A549 (cell line): ENCODE measurements at regions not wholly inside any gene's neighbourhood (a gene's known extent, or its start where the extent isn't known, plus 50 kb on each side); places are given as distances from the start of the nearest gene placed in this dataset.
A peak's percentile ranks its signal among the peaks of the same experiment; 100 is the strongest.

Experiments
- ATAC-seq, 2 experiments: fragments of 200-7000 bp in 1 of 2; fragments of >200 bp in 1 of 2; cut with Nextera tagmentation in 1 of 2; cut with Tn5 transposase in 1 of 2; 3 replicates each; pipeline versions ENCODE4 v1.8.0 to v1.9.1; 2018 to 2020; ENCODE audit warnings: mild to moderate bottlenecking in 1 of 2, moderate library complexity in 1 of 2
- CTCF ChIA-PET: fragments of 300-600 bp; sonication (Branson Sonifier 250); formaldehyde crosslinking; extraction: SDS; loops from one replicate; lab custom pipeline; 2021; ENCODE audit warnings: antibody characterized with exemption, inconsistent platforms; lab: Yijun Ruan, JAX
- POLR2A ChIA-PET: fragments of 350-600 bp; formaldehyde crosslinking; extraction: SDS; loops from one replicate; lab custom pipeline; 2021; ENCODE audit warnings: antibody characterized with exemption, inconsistent platforms; lab: Yijun Ruan, JAX
- DNase-seq, 2 experiments: peaks; one replicate each; pipeline versions ENCODE4 v3.0.0 to v3.0.0-alpha.2; 2011 to 2016; ENCODE audit warnings: low read depth in 1 of 2, low spot score in 1 of 2
- FAIRE-seq: peaks from 2 replicates; lab custom pipeline; 2011; peaks lifted over from hg19 to GRCh38; lab: Jason Lieb, UNC
- H3K27ac ChIP-seq, 2 experiments: fragments of >200 bp; sonication (Bioruptor Twin); formaldehyde crosslinking; 3 replicates each; pipeline ENCODE4 v1.5.1; 2016 to 2017
- H3K4me1 ChIP-seq: fragments of >200 bp; sonication (Bioruptor Twin); formaldehyde crosslinking; 3 replicates; pipeline ENCODE4 v1.6.1; 2016
- H3K4me2 ChIP-seq: fragments of >200 bp; sonication (Bioruptor Twin); formaldehyde crosslinking; 3 replicates; pipeline ENCODE4 v1.6.1; 2016
- H3K4me3 ChIP-seq: fragments of >200 bp; sonication (Bioruptor Twin); formaldehyde crosslinking; 3 replicates; pipeline ENCODE4 v1.5.1; 2016
- H3K9me3 ChIP-seq: fragments of >200 bp; sonication (Bioruptor Twin); formaldehyde crosslinking; 3 replicates; pipeline ENCODE4 v1.6.1; 2016
- CEBPB ChIP-seq, 2 experiments: fragments of >200 bp in 1 of 2; sonication (Bioruptor Twin) in 1 of 2; formaldehyde crosslinking in 1 of 2; IDR thresholded peaks; 2 replicates each; pipeline ENCODE4 v1.6.1; 2012 to 2016
- CTCF ChIP-seq: fragments of >200 bp; sonication (Bioruptor Twin); formaldehyde crosslinking; IDR thresholded peaks from 3 replicates; pipeline ENCODE4 v1.5.1; 2016
- EHMT2 ChIP-seq: fragments of 200-600 bp; sonication (generic); IDR thresholded peaks from 2 replicates; pipeline ENCODE4 v1.6.1; 2016; ENCODE audit warnings: antibody characterized with exemption, low read depth, mild to moderate bottlenecking, moderate library complexity
- ELK1 ChIP-seq: fragments of 150-350 bp; IDR thresholded peaks from 2 replicates; pipeline ENCODE4 v1.6.1; 2014; ENCODE audit warnings: low read depth, mild to moderate bottlenecking, low read length
- GATA3 ChIP-seq: IDR thresholded peaks from 2 replicates; pipeline ENCODE4 v1.6.1; 2012; ENCODE audit warnings: borderline replicate concordance
- HDAC2 ChIP-seq: fragments of 200-600 bp; sonication (generic); IDR thresholded peaks from 2 replicates; pipeline ENCODE4 v1.6.1; 2016
- HMGXB4 ChIP-seq: fragments of 250-450 bp; sonication (Bioruptor Pico); IDR thresholded peaks from 2 replicates; pipeline ENCODE4 v1.5.0; 2021; ENCODE audit warnings: mild to moderate bottlenecking, moderate library complexity, borderline replicate concordance
- NFE2L2 ChIP-seq: fragments of 150-350 bp; conservative IDR thresholded peaks from 2 replicates; pipeline ENCODE4 v1.6.1; 2014; ENCODE audit warnings: low read length
- NPAS2 ChIP-seq: fragments of 250-450 bp; sonication (Bioruptor Pico); IDR thresholded peaks from 2 replicates; pipeline ENCODE4 v1.8.0; 2022; ENCODE audit warnings: mild to moderate bottlenecking, moderate library complexity, borderline replicate concordance
- PBX3 ChIP-seq: IDR thresholded peaks from 2 replicates; pipeline ENCODE4 v1.6.1; 2012
- REST ChIP-seq: fragments of 200-600 bp; sonication (generic); IDR thresholded peaks from 2 replicates; pipeline ENCODE4 v1.6.1; 2016; ENCODE audit warnings: antibody characterized with exemption, mild to moderate bottlenecking, moderate library complexity
- USF2 ChIP-seq: fragments of 450-650 bp; IDR thresholded peaks from 2 replicates; pipeline ENCODE4 v1.6.1; 2014; ENCODE audit warnings: antibody characterized with exemption
- ZNF302 ChIP-seq: fragments of 250-450 bp; sonication (Bioruptor Pico); IDR thresholded peaks from 2 replicates; pipeline ENCODE4 v1.9.0; 2021; ENCODE audit warnings: inconsistent platforms, mild to moderate bottlenecking, moderate library complexity
- whole genome bisulfite sequencing: methylation state at CpG from one replicate; pipeline ENCODE4 v1.1.6; 2017; ENCODE audit errors: missing lambda C conversion rate; 5-methylcytosine and 5-hydroxymethylcytosine counted together

- TF ChIP-seq ELK1, result no peak
- TF ChIP-seq EHMT2, result no peak
- TF ChIP-seq, all 56 proteins: peak for 0
These were observed 82.5 kb downstream of the ESM1 start (continued) for GRCh38 chr5:54902791-54903473.

GRCh38 chr5:54900984-54901725 lies 84.2 kb downstream of the ESM1 start:
- H3K4me3 ChIP-seq, result no peak overlapping the region
- no peaks in the 10 kb centered on the region for H3K4me1 ChIP-seq
- ChIA-PET POLR2A (no interaction called here), CTCF (interaction anchor here (0.8 to 10.1 kb wide), 5 partner anchors 9 to 259 kb away, joined by 3 to 83 read pairs (median 6); partner anchors contain the start of gene GPX8)
- DNase-seq, result no peak
- H3K9me3 ChIP-seq, result no peaks in the 10 kb centered on the region
- TF ChIP-seq PBX3 (no peak), GATA3 (no peak), HDAC2 (no peak), CTCF (no peak), ZNF302 (CRISPR knock-in tag) (no peak), HMGXB4 (CRISPR knock-in tag) (no peak), NPAS2 (CRISPR knock-in tag) (no peak), REST (no peak), USF2 (no peak), NFE2L2 (no peak), CEBPB (IDR thresholded peaks at IDR 0.05) (no peak)
- peak in 1 of 2 experiments; percentile 55; a peak in 1 of 6 replicates for ATAC-seq
- WGBS, result 52% methylated on average over 9 of the region's 13 CpGs
- no peak overlapping the region for H3K4me2 ChIP-seq
- no peak overlapping the region for H3K27ac ChIP-seq
- FAIRE-seq, result no peak
